ENCODE measurements at regions not wholly inside any gene's neighbourhood (a gene's known extent, or its start where the extent isn't known, plus 50 kb on each side); places are given as distances from the start of the nearest gene placed in this dataset.
"Not testable (repeated sequence)": the region's sequence is repeated elsewhere in the genome, so short reads cannot be mapped to it uniquely, and the experiment has no call there.

DNA sequence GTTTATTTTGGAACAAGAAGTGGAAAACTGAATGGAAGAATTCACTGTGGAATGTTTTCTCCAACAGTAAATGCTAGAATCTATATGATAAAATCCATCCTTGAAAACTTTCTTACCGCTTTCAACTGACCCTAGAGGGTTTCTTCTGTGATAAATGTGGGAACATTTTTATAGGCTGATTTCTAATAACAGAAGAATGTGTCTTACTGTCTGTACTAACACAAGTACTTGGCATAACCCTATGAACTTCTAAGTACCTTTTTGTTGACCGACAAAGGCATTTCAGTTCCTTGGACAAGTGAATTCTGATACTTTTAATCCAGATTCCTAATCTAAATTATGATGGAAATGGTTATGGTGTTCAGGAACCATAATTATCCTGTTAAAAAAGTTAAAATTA, 1109.7 kb upstream of the FLRT2 start:
- no peak for DNase-seq (ENCODE audit: low read depth in 2 of 2)

DNA sequence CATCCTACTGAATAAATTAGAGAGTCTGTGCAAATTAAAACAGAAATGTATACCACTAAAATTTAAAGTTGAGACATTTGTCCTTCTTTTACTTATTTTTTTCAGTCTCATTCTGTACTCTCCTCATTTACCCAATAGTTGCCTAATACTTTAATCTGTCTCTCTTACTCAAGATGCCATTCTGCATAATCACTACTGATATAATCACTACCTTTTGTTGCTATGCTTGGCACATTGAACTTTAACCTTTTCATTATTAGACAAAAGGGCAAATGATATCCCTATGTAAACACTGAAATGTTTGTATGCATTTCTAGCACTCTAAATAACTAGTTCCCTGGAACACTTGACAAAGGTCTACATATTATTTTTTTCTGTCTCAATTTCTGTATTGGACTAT, 1108.3 kb upstream of the FLRT2 start:
- DNase-seq (ENCODE audit: low read depth in 2 of 2), result no peak

- DNase-seq (ENCODE audit: low read depth in 2 of 2), result no peak
These were observed 1104.0 kb upstream of the FLRT2 start for GRCh38 chr14:84425968-84426367.

- no peak for DNase-seq (ENCODE audit: low read depth in 2 of 2)
These were observed 1097.3 kb upstream of the FLRT2 start for GRCh38 chr14:84432676-84433075.

- DNase-seq (ENCODE audit: low read depth in 2 of 2), result no peak
These were observed 1096.0 kb upstream of the FLRT2 start for GRCh38 chr14:84433961-84434360.

DNA sequence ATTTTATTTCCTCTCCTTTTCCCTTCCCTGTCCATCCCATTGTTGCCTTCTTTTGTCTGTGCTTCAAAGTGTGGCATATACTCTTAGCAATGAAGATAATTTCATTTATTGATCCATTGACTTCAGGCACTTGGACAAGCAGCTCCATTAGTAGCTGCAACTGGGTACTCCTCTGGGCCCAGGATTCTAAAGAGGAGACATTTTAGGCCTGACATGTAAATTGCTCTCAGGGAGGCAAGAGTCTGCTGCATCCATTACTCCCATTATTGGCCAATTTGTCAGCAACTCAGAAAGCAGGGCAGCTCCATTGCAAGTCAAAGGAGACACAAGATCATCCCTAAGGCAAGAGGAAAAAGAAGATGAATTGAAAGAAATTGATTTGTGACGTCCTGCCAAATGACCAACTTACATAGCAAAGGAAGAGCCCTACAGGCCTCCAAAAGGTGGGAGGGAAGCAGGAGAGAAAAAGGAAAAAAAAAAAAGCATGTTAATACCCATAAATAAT, 1094.1 kb upstream of the FLRT2 start:
- no peak for DNase-seq (ENCODE audit: low read depth in 2 of 2)

- DNase-seq (ENCODE audit: low read depth in 2 of 2), result no peak
These were observed 1093.4 kb upstream of the FLRT2 start for GRCh38 chr14:84436528-84436927.

GRCh38 chr14:84442521-84442920, 1087.4 kb upstream of the FLRT2 start:
- no peak for DNase-seq (ENCODE audit: low read depth in 2 of 2)

- DNase-seq (ENCODE audit: low read depth in 2 of 2), result no peak
These were observed 1084.5 kb upstream of the FLRT2 start for GRCh38 chr14:84445486-84445885.

GRCh38 chr14:84446250-84446649, 1083.7 kb upstream of the FLRT2 start:
- no peak for DNase-seq (ENCODE audit: low read depth in 2 of 2)

DNA sequence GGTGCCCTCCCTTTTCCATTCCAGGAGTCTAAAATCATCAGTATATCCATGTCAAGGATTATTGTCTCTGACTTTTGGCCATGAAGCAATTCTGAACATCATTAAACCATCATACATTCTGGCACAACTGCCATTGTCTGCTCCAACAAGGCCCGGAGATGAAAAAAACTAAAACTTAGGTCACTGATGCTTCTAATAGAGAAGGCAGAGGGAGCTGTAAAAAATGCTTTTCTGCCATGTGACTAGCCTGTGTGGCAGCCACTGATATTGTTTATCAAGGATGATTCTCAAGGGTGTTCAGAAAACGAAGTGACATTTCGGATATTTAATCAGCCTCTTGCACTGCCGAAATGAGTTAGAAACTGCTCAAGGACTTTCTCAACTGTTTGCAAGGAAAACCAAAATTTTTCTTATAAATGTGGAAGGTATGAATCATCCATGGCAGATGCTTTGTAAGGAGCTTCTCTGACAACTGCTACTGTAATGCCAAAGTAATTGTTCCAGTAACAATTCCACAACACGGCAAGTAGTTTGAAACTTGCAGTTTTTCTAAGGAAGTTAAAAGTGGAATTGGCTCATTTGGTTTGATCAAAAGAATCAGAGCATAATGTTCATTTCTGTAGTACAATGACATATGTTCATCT, 1076.5 kb upstream of the FLRT2 start:
- DNase-seq (ENCODE audit: low read depth in 2 of 2), result no peak

GRCh38 chr14:84454114-84454513, 1075.8 kb upstream of the FLRT2 start:
- DNase-seq (ENCODE audit: low read depth in 2 of 2), result no peak

- DNase-seq (ENCODE audit: low read depth in 2 of 2), result no peak
These were observed 1073.0 kb upstream of the FLRT2 start for GRCh38 chr14:84456946-84457345.

DNA sequence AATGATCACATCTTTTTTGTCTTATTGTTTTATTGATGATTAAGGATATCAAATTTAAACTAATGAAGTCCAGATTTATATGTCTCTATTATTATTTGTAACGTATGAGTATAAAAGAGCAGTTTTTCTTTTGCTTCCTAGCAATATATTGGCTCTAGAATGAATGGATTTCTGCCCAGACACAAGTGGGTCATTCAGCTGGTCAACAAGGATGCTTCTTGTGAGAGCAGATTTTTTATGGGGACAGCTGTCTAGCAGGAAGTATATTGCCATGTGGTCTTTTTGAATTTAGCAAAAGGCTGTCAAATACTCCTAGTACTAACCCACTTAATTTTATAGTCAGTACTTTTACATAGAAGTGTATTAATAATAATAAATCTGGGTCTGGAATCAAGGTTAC, 1071.1 kb upstream of the FLRT2 start:
- DNase-seq (ENCODE audit: low read depth in 2 of 2), result no peak

DNA sequence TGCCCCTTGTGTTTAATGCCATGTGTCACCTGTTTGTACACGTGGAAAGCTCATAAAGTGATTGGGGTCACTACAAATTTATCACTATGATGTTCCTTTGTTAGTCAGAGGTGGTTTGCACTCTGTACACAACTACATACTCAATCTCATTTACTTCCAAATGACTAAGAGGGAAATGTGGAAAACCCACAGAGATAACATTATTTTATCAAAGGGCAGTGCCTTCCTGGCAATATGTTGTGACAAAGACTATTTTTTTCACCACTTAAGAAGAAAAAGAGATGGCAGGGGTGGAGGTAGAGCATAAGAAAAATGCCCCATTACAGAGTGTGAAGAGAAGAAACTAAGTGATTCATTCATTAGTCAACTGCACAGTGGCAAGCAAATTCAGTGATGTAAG, 1064.1 kb upstream of the FLRT2 start:
- no peak for DNase-seq (ENCODE audit: low read depth in 2 of 2)

- DNase-seq (ENCODE audit: low read depth in 2 of 2), result no peak
These were observed 1061.8 kb upstream of the FLRT2 start for GRCh38 chr14:84468153-84468552.

DNA sequence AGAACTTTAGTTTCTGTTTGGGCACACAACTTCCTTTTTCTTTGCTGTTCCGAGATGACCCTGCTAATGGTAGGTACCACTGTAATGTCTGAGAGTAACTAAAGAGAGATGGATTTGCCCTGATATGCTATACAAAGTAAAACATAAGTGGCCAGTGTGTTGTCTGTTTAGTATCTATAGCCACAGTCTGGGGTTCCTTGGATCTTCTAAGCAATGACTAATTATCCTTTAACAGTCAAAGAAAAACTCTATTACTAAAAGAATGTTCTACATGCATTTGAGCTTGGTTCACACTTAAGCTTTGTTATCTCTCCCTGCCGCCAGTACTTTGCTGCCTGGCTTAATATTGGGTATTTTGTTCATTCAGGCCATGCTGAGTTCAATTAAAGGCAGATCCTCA, 1051.9 kb upstream of the FLRT2 start:
- no peak for DNase-seq (ENCODE audit: low read depth in 2 of 2)

DNA sequence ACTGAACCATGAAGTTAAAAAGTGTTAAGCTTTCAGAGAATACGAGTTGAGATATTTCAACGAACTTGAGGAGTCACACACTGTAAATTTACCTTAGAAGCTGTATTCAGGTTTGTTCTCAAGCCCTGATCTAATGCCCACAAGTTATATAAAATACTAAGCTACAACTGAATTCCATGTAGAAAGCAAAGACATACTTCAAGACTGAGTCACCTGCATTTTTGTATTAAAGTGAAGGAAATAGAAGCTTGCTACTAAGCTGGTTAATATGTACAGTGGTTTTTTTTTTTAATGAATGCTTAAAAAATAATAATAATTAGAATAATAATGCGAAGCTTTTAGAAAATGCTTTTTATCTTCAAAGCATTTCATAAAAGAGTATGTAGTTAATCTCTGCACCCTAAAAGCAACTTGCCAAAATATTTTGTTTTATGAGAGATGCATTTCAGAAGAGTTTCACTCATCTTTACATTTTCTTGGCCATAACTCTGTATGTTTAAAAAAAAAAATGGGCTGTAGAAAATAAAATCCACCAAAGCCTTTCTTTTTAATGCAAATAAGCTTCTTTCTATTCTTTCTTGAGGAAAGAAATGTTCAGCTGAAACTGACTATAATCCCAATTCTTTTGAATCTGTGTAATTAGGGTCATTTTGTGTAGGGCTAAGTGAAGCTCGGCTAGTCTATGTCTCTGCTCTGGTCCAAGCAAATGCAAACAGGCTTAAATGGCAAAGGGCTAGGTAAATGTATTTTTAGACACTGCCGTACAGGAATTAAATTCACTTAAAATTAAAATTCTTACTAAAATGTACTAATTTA, 1047.5 kb upstream of the FLRT2 start:
- DNase-seq (ENCODE audit: low read depth in 2 of 2), result no peak

GRCh38 chr14:84483072-84483420, 1046.9 kb upstream of the FLRT2 start:
- no peak for DNase-seq (ENCODE audit: low read depth in 2 of 2)

GRCh38 chr14:84484243-84484642, 1045.7 kb upstream of the FLRT2 start:
- DNase-seq (ENCODE audit: low read depth in 2 of 2), result not testable (repeated sequence)

DNA sequence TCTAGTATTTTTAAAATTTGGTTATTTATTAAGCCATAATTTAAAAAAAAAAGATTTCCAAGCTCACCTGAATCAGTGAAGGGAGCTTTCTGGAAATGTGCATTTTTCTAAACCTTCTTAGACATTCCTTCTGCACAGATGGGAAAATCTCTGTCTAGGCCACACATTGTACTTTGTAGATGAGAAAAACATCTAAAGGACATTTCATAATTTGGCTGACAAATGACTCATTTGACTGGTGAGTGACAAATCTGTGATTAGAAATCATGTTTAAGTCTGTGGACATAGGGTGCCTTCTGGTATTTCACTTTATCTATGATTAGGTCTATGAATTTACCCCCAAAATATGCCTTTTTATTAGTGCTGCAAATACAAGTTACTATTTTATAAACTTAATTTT, 1044.9 kb upstream of the FLRT2 start:
- DNase-seq (ENCODE audit: low read depth in 2 of 2), result no peak

DNA sequence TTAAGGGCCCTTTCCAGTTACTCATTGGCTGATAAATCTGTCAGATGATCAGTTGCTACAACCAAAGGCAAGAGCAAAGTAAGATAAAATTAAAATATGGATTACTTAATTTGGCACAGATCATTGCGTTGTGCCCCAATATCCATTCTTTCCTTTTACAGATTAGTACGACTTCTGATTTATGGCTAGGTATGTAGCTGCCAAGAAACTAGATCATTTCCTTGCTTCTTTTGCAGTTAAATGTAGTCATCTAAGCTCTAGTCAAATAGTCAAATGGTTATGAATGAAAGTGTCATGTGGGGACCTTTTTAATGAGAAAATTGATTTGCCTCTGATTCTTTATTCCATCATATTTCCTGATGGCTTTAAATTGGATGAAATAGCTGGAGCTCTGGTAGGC, 1039.9 kb upstream of the FLRT2 start:
- DNase-seq (ENCODE audit: low read depth in 2 of 2), result no peak

DNA sequence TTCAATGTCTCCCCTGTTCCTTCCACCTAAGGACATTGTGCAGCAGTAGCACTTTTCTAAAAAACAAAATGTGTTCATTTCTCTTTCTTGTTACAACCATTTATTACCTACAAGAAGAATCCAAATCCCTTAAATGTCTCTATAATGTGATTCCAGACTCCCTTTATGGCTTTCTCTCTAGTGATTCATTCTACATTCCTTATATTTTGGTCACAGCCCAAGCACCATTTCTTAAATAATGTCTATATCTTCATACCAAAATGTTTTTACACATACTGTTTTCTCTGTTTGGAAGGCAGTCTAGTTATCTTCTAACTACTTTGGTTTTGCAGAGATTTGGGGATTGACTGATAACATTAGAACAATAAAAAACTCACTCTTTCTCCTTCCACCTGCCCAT, 1037.3 kb upstream of the FLRT2 start:
- DNase-seq (ENCODE audit: low read depth in 2 of 2), result no peak

Measured in stimulated activated CD4-positive, alpha-beta T cell treated with anti-CD3 and anti-CD28 coated beads, Interleukin-12 subunit alpha, Interleukin-12 subunit beta, amount 100 ng/mL, for 24 hours (primary cell).